ENCODE measurements at regions not wholly inside any gene's neighbourhood (a gene's known extent, or its start where the extent isn't known, plus 50 kb on each side); places are given as distances from the start of the nearest gene placed in this dataset.

- DNase-seq (ENCODE audit: low read depth in 3 of 3) = no peak
Measured at GRCh38 chr17:14482715-14483114, 181.8 kb downstream of the HS3ST3B1 start.

- no peak for DNase-seq (ENCODE audit: low read depth in 3 of 3)
Measured at GRCh38 chr17:14481664-14482063, 180.8 kb downstream of the HS3ST3B1 start.

- DNase-seq (ENCODE audit: low read depth in 3 of 3) = no peak
Measured at GRCh38 chr17:14474591-14474990, 173.7 kb downstream of the HS3ST3B1 start.

- no peak for DNase-seq (ENCODE audit: low read depth in 3 of 3)
Measured at GRCh38 chr17:14471052-14471451, 170.2 kb downstream of the HS3ST3B1 start.

GRCh38 chr17:14470417-14470816, 169.5 kb downstream of the HS3ST3B1 start:
- no peak for DNase-seq (ENCODE audit: low read depth in 3 of 3)

GRCh38 chr17:14469971-14470370, 169.1 kb downstream of the HS3ST3B1 start:
- no peak for DNase-seq (ENCODE audit: low read depth in 3 of 3)

GRCh38 chr17:14468858-14469257, 168.0 kb downstream of the HS3ST3B1 start:
- DNase-seq (ENCODE audit: low read depth in 3 of 3) = no peak

- no peak for DNase-seq (ENCODE audit: low read depth in 3 of 3)
Measured at GRCh38 chr17:14461227-14461548, 160.3 kb downstream of the HS3ST3B1 start.

GRCh38 chr17:14460516-14461226, 159.8 kb downstream of the HS3ST3B1 start:
- DNase-seq (ENCODE audit: low read depth in 3 of 3) = no peak

GRCh38 chr17:14459955-14460354, 159.1 kb downstream of the HS3ST3B1 start:
- DNase-seq (ENCODE audit: low read depth in 3 of 3) = no peak

GRCh38 chr17:14458724-14459123, 157.8 kb downstream of the HS3ST3B1 start:
- no peak for DNase-seq (ENCODE audit: low read depth in 3 of 3)

GRCh38 chr17:14454746-14455145, 153.9 kb downstream of the HS3ST3B1 start:
- no peak for DNase-seq (ENCODE audit: low read depth in 3 of 3)

GRCh38 chr17:14452856-14453255, 152.0 kb downstream of the HS3ST3B1 start:
- no peak for DNase-seq (ENCODE audit: low read depth in 3 of 3)

- DNase-seq (ENCODE audit: low read depth in 3 of 3) = no peak
Measured at GRCh38 chr17:14451729-14452191, 150.9 kb downstream of the HS3ST3B1 start.

- no peak for DNase-seq (ENCODE audit: low read depth in 3 of 3)
Measured at GRCh38 chr17:14448818-14449217, 147.9 kb downstream of the HS3ST3B1 start.

- DNase-seq (ENCODE audit: low read depth in 3 of 3) = no peak
Measured at GRCh38 chr17:14446825-14447224, 145.9 kb downstream of the HS3ST3B1 start.

GRCh38 chr17:14444915-14445314, 144.0 kb downstream of the HS3ST3B1 start:
- DNase-seq (ENCODE audit: low read depth in 3 of 3) = no peak

GRCh38 chr17:14442798-14443528, 142.1 kb downstream of the HS3ST3B1 start:
- no peak for DNase-seq (ENCODE audit: low read depth in 3 of 3)

- DNase-seq (ENCODE audit: low read depth in 3 of 3) = no peak
Measured at GRCh38 chr17:14437176-14437575, 136.3 kb downstream of the HS3ST3B1 start.

GRCh38 chr17:14436266-14436665, 135.4 kb downstream of the HS3ST3B1 start:
- no peak for DNase-seq (ENCODE audit: low read depth in 3 of 3)

- DNase-seq (ENCODE audit: low read depth in 3 of 3) = no peak
Measured at GRCh38 chr17:14434506-14434905, 133.6 kb downstream of the HS3ST3B1 start.

- DNase-seq (ENCODE audit: low read depth in 3 of 3) = no peak
Measured at GRCh38 chr17:14432079-14432478, 131.2 kb downstream of the HS3ST3B1 start.

GRCh38 chr17:14429084-14429483, 128.2 kb downstream of the HS3ST3B1 start:
- no peak for DNase-seq (ENCODE audit: low read depth in 3 of 3)
